HCT116 (cell line): ENCODE measurements at regions not wholly inside any gene's neighbourhood (a gene's known extent, or its start where the extent isn't known, plus 50 kb on each side); places are given as distances from the start of the nearest gene placed in this dataset.

Experiments
- ATAC-seq: fragments of 200-7000 bp; cut with Tn5 transposase; 2 replicates; pipeline ENCODE4 v1.9.1; 2020; ENCODE audit warnings: mild to moderate bottlenecking, moderate library complexity
- BruUV-seq: library from RNA; stranded (reverse); fragments of 400-500 nt; replicated peaks from 2 replicates; lab custom pipeline; 2021; lab: Mats Ljungman, UMichigan
- CTCF ChIA-PET: fragments of 300-600 bp; sonication (Branson Sonifier 250); formaldehyde crosslinking; loops from one replicate; lab custom pipeline; 2021; ENCODE audit warnings: antibody characterized with exemption; lab: Charles Lee
- POLR2A ChIA-PET: fragments of 300-600, 350-600 bp; sonication (Branson Sonifier 250); formaldehyde crosslinking; loops from one replicate; lab custom pipeline; 2021; ENCODE audit warnings: antibody characterized with exemption; lab: Charles Lee
- RAD21 ChIA-PET, 2 experiments: fragments of 300-600 bp; sonication (Branson Sonifier 250); formaldehyde crosslinking; loops; one replicate each; lab custom pipeline; 2023; ENCODE audit warnings: low total read pairs in 2 of 2; ENCODE audit not compliant: uncharacterized antibody in 2 of 2, unreplicated experiment in 2 of 2, low non-redundant PET in 1 of 2; lab: Charles Lee
- DNase-seq: peaks from one replicate; pipeline ENCODE4 v3.0.0-alpha.2; 2010; ENCODE audit warnings: low read depth, low spot score
- H2AFZ ChIP-seq: fragments of 200-600 bp; shearing (Covaris generic), sonication (generic); 2 replicates; pipeline ENCODE4 v1.6.1; 2017; ENCODE audit warnings: low read depth, mixed run types, mixed read lengths, antibody characterized with exemption, low read length; ENCODE audit not compliant: poor library complexity, severe bottlenecking
- H3K27ac ChIP-seq: 2 replicates; pipeline ENCODE4 v1.5.1; 2012; ENCODE audit warnings: low read depth, low read length
- H3K27me3 ChIP-seq: fragments of 200-600 bp; sonication (generic); 2 replicates; pipeline ENCODE4 v1.6.1; 2016; ENCODE audit warnings: mixed run types, low read length, mixed read lengths; ENCODE audit not compliant: insufficient read depth
- H3K36me3 ChIP-seq, 2 experiments: fragments of 200-500 bp in 1 of 2; fragments of 200-600 bp in 1 of 2; sonication (Bioruptor generic) in 1 of 2; sonication (generic) in 1 of 2; 2 replicates each; pipeline versions ENCODE4 v1.5.1 to v1.6.1; 2014 to 2016; ENCODE audit warnings: low read length in 2 of 2, inconsistent platforms in 1 of 2, mixed read lengths in 1 of 2, mixed run types in 1 of 2; ENCODE audit not compliant: insufficient read depth in 2 of 2, control insufficient read depth in 1 of 2
- H3K4me1 ChIP-seq, 2 experiments: fragments of 200-600 bp in 1 of 2; sonication (generic) in 1 of 2; 2 replicates each; pipeline versions ENCODE4 v1.5.1 to v1.6.1; 2012 to 2017; ENCODE audit warnings: low read length in 2 of 2, inconsistent platforms in 1 of 2, mild to moderate bottlenecking in 1 of 2, mixed read lengths in 1 of 2, mixed run types in 1 of 2, moderate library complexity in 1 of 2; ENCODE audit not compliant: insufficient read depth in 2 of 2, control insufficient read depth in 1 of 2
- H3K4me2 ChIP-seq: fragments of 200-600 bp; sonication (generic); 2 replicates; pipeline ENCODE4 v1.6.1; 2017; ENCODE audit warnings: mixed run types, low read length, mixed read lengths
- H3K4me3 ChIP-seq, 2 experiments: fragments of 200-600 bp in 1 of 2; sonication (generic) in 1 of 2; replicated peaks in 1 of 2; 2 replicates each; pipeline ENCODE4 v1.5.1; 2011 to 2016; ENCODE audit warnings: low read length in 2 of 2, control low read depth in 1 of 2, low read depth in 1 of 2, mild to moderate bottlenecking in 1 of 2, mixed read lengths in 1 of 2, mixed run types in 1 of 2
- H3K79me2 ChIP-seq: fragments of 200-600 bp; sonication (generic); 2 replicates; pipeline ENCODE4 v1.6.1; 2017; ENCODE audit warnings: mild to moderate bottlenecking, mixed run types, low read length, moderate library complexity, mixed read lengths; ENCODE audit not compliant: insufficient read depth
- H3K9ac ChIP-seq: fragments of 200-600 bp; sonication (generic); 2 replicates; pipeline ENCODE4 v1.6.1; 2016; ENCODE audit warnings: low read length, mixed read lengths
- H3K9me2 ChIP-seq: fragments of 200-600 bp; sonication (generic), shearing (Covaris generic); 2 replicates; pipeline ENCODE4 v1.6.1; 2017; ENCODE audit warnings: mixed run types, mild to moderate bottlenecking, moderate library complexity; ENCODE audit not compliant: insufficient read depth
- H3K9me3 ChIP-seq, 2 experiments: fragments of 200-500 bp in 1 of 2; fragments of 200-600 bp in 1 of 2; sonication (Bioruptor generic) in 1 of 2; sonication (generic) in 1 of 2; 2 replicates each; pipeline ENCODE4 v1.6.1; 2014 to 2017; ENCODE audit warnings: low read length in 2 of 2, mixed read lengths in 2 of 2, inconsistent platforms in 1 of 2, low read depth in 1 of 2, mild to moderate bottlenecking in 1 of 2, mixed run types in 1 of 2, moderate library complexity in 1 of 2; ENCODE audit not compliant: control insufficient read depth in 1 of 2, insufficient read depth in 1 of 2
- H4K20me1 ChIP-seq: fragments of 200-600 bp; sonication (generic), shearing (Covaris generic); 2 replicates; pipeline ENCODE4 v1.6.1; 2017; ENCODE audit warnings: mixed run types, mild to moderate bottlenecking, moderate library complexity; ENCODE audit not compliant: insufficient read depth
- FOSL1 ChIP-seq: IDR thresholded peaks from 2 replicates; pipeline ENCODE4 v1.6.1; 2012; ENCODE audit warnings: low read depth
- RAD21 ChIP-seq: IDR thresholded peaks from 2 replicates; pipeline ENCODE4 v1.6.1; 2012; ENCODE audit warnings: low read depth, mild to moderate bottlenecking
- REST ChIP-seq: IDR thresholded peaks from 2 replicates; pipeline ENCODE4 v1.6.1; 2012; ENCODE audit warnings: low read depth
- SIN3A ChIP-seq: IDR thresholded peaks from 2 replicates; pipeline ENCODE4 v1.6.1; 2012; ENCODE audit warnings: low read depth
- SP1 ChIP-seq: IDR thresholded peaks from 2 replicates; pipeline ENCODE4 v1.6.1; 2012; ENCODE audit warnings: low read depth
- TCF7L2 ChIP-seq: IDR thresholded peaks from 2 replicates; pipeline ENCODE4 v1.7.0; 2011; ENCODE audit warnings: borderline replicate concordance, inconsistent platforms; ENCODE audit not compliant: insufficient read depth, insufficient read length; ENCODE audit errors: extremely low read depth
- ZBTB33 ChIP-seq: IDR thresholded peaks from 2 replicates; pipeline ENCODE4 v1.6.1; 2011; ENCODE audit warnings: mild to moderate bottlenecking, low read length, moderate library complexity; ENCODE audit not compliant: insufficient replicate concordance; ENCODE audit errors: extremely low read depth
- ZFX ChIP-seq: fragments of 450-650 bp; IDR thresholded peaks from 2 replicates; pipeline ENCODE4 v1.6.1; 2017
- intact Hi-C: fragments of 100-400 bp; cut with micrococcal nuclease; formaldehyde crosslinking; loops from 2 replicates; pipeline ENCODE4 v1.10.0; 2022

GRCh38 chr12:91606662-91607377, 424.2 kb upstream of the DCN start:
- Histone ChIP-seq H3K4me1 (no peaks in the 10 kb centered on the region), H2AFZ (no peak overlapping the region), H4K20me1 (no peaks in the 10 kb centered on the region), H3K27me3 (no peaks in the 10 kb centered on the region), H3K9me3 (no peaks in the 10 kb centered on the region), H3K79me2 (no peaks in the 10 kb centered on the region), H3K9me2 (no peaks in the 10 kb centered on the region), H3K36me3 (no peaks in the 10 kb centered on the region), H3K4me2 (no peak overlapping the region), H3K4me3 (no peak overlapping the region), H3K27ac (no peak overlapping the region), H3K9ac (no peak overlapping the region)
- POLR2A ChIA-PET: no interaction called here
- TF ChIP-seq SIN3A (no peak), ZBTB33 (no peak), REST (no peak), FOSL1 (no peak), RAD21 (no peak), ZFX (no peak), SP1 (no peak), TCF7L2 (no peak)
- intact Hi-C loops: no loop called here
- RAD21 ChIA-PET: no interaction called here
- ATAC-seq (no peak), DNase-seq (no peak)
- CTCF ChIA-PET: no interaction called here
- no TSS peak for BruUV-seq
